ENCODE measurements at regions not wholly inside any gene's neighbourhood (a gene's known extent, or its start where the extent isn't known, plus 50 kb on each side); places are given as distances from the start of the nearest gene placed in this dataset.

- no peak for TF ChIP-seq CTCF (IDR thresholded peaks at IDR 0.05)
- TF ChIP-seq EP300 (IDR thresholded peaks at IDR 0.05): no peak
These were observed 874.3 kb upstream of the ADAMTS5 start for GRCh38 chr21:27841084-27841672.
